ENCODE measurements at regions not wholly inside any gene's neighbourhood (a gene's known extent, or its start where the extent isn't known, plus 50 kb on each side); places are given as distances from the start of the nearest gene placed in this dataset.
"Not testable (repeated sequence)": the region's sequence is repeated elsewhere in the genome, so short reads cannot be mapped to it uniquely, and the experiment has no call there.

GRCh38 chr15:29648415-29648814 lies 173.9 kb downstream of the TJP1 start:
- DNase-seq (ENCODE audit: low read depth) = not testable (repeated sequence)

DNA sequence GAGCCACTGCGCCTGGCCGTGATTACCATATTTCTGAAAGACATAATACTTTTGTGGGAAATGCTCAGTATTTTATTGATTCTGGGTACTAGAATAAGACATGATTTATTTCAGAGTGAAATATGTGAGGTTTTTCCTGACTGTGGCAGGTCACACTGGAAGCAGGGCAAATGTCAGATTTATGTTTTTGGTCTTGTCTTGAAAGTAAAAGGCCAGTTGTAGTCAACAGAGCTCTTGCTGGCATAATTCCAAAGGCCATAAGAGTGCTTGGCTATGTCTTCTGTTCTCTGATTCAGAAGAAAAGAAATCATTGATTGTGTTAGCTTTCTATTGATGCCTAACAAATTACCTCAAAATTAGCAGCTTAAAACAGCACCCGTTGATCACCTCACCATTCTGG lies 176.4 kb downstream of the TJP1 start:
- no peak for DNase-seq (ENCODE audit: low read depth)

GRCh38 chr15:29644361-29644760 lies 177.9 kb downstream of the TJP1 start:
- not testable (repeated sequence) for DNase-seq (ENCODE audit: low read depth)

DNA sequence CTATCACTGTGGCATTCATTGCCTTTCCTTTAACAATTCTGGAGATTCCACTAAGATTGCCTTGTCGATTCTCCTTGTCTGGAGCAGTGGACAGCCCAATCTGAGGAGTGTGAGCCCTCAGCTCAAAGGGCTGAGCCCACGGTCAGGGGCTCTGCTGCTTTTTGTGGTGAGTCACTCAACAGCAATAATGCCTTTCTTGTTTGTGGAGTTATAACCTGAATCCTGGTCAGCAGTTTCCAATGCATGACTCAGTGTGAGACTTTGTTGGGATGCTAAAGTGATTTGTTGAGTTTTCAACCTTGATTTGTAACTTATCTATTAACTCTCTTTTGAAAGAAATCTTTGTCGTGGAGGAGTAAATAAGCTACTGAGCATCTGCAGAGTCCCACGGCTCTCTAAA lies 183.5 kb downstream of the TJP1 start:
- no peak for DNase-seq (ENCODE audit: low read depth)

- DNase-seq (ENCODE audit: low read depth) = no peak
These were observed 184.3 kb downstream of the TJP1 start for GRCh38 chr15:29638011-29638410.

- DNase-seq (ENCODE audit: low read depth) = no peak
These were observed 184.7 kb downstream of the TJP1 start for GRCh38 chr15:29637555-29637954.

DNA sequence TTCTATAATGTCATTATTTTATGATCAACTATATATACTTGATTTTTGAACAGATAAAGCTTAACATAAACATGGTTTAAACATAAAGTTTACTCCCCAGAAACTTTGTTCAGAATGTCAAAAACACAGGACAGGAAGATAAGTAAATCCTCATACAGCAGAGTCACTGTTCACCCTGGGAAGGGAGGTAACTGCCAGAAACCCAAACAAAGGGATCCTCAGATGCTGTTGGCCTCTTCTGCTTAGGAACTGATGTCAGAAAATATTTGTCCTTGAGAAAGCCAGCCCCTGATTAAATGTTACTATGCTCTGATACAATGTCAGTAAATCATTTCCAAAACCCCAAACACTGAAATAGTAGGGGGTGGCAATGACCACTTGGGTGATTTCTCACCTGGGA lies 185.3 kb downstream of the TJP1 start:
- no peak for DNase-seq (ENCODE audit: low read depth)

GRCh38 chr15:29636140-29636539 lies 186.1 kb downstream of the TJP1 start:
- no peak for DNase-seq (ENCODE audit: low read depth)

DNA sequence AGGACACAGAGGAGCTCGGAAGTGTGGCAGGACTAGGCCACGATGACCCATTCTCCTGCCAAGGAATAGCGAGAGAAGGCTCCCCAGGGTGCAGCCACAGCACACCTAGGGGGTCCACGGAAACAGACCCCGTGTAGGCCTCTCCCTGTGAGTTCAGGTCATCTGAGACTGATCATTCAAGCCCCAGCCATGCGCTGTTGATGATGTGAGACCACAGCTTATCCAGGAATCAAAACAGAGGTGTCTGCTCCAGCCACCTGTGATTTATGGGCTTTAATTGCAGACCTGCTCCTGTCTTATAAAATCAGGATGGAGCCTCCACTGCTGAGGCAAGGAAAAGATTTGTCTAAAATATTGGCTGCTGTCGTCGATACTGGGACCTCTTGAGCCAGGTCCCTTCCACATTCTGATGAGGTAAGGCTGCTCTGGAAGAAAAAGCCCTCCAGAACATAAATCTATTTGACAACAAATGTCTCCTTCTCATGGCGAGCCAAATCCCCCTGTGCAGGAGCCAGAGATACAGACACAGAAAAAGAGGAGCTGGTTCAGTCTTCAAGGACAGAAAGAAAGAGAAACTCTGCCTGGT lies 186.7 kb downstream of the TJP1 start:
- DNase-seq (ENCODE audit: low read depth) = no peak

DNA sequence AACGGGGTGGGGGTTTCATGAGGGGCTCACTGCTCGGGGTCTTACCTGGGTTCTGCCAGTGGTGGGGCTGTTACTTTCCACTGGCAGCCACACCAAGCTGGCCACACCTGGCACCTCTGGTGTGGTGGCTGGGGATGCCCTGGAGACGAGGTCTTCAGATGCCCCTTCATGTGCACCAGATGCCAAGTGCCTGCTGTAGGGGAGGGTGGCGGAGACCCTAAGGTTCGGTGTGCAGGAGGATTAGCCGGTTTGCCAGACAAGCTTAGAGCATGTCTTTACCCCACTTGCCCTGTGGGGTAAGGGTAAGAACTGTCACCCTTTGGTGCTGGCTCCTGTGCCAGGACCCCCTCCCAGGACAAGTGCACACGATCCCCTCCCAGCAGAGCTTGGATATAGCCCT lies 188.3 kb downstream of the TJP1 start:
- no peak for DNase-seq (ENCODE audit: low read depth)

GRCh38 chr15:29632671-29633406 lies 189.4 kb downstream of the TJP1 start:
- DNase-seq (ENCODE audit: low read depth) = no peak

DNA sequence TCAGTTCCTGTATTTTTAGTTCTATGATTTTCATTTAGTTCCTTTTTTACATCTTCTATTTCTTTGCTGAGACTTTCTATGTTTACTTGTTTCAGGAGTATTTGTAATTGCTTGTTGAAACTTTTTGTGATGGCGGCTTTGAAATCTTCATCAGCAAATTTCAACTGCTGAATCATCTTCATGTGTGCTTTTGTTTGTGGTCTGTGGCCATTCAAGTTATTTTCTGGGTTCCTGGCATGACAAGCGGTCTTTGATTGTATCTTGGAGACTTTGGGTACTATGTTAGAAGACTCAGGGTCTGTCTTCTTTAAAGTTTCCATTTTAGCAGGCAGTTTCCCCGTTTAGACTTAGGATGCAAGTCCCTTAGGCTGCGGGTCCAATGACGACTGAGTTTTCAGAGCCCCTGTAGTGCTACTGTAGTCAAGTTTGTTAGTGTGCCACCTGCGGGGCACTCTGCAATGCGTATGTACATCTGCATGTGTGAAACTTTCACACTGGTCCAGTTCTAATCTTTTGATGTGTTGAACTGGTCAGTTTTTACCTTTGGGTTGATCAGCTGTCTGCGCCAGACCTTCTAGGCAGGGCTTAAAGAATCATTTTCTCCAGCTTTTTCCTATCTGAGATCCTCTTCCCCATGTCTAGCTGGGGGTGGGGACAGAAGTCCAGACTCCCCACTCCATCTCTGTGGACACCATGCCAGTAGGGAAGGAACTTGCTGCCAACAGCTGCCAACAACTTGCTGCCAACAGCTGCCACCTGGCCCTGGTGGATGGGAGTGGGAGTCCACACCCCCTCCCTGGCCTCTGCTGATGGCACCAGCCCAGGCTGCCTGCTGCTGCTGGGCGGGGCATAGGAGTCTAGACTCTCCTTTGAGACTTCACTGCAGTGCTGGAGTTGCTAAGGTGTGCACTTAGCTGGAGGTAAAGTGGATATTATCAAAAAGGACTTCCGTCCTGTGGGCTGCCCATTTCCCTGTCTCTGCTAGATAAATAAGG lies 190.9 kb downstream of the TJP1 start:
- no peak for DNase-seq (ENCODE audit: low read depth)

- DNase-seq (ENCODE audit: low read depth) = no peak
These were observed 198.0 kb downstream of the TJP1 start for GRCh38 chr15:29624271-29624670.

- no peak for DNase-seq (ENCODE audit: low read depth)
These were observed 199.1 kb downstream of the TJP1 start for GRCh38 chr15:29623116-29623639.

GRCh38 chr15:29622637-29623036 lies 199.6 kb downstream of the TJP1 start:
- DNase-seq (ENCODE audit: low read depth) = no peak

DNA sequence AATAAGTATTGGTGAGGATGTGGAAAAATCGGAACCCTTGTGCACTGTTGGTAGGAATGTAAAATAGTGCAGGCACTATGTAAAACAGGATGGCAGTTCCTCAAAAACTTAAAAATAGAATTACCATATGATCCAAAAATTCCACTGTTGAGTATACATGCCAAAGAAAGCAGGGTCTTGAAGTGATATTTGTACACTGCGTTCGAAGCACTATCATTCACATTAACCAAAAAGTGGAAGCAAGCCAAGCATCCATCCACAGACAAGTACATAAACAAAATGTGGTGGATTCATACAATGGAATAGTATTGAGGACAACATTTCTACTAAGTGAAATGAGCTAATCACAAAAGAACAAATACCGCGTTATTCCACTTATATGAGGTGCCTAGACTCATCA lies 200.7 kb downstream of the TJP1 start:
- DNase-seq (ENCODE audit: low read depth) = no peak

- no peak for DNase-seq (ENCODE audit: low read depth)
These were observed 203.7 kb downstream of the TJP1 start for GRCh38 chr15:29618586-29618985.

DNA sequence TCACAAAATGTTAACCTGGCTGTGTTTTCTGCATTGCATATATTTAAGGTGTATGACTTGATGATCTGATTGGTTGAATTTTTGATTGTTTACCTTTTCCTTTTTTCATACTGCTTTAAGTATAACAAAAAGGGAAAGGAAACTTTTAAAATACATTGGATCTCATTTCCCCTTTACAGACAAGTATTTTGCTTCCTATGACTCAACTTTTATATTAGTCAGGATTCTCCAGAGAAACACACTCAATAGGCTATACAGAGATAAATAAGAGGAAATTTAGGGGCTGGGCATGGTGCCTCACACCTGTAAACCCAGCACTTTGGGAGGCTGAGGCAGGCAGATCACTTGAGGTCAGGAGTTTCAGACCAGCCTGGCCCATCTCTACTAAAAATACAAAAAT lies 205.8 kb downstream of the TJP1 start:
- no peak for DNase-seq (ENCODE audit: low read depth)

GRCh38 chr15:29615791-29616190 lies 206.5 kb downstream of the TJP1 start:
- DNase-seq (ENCODE audit: low read depth) = no peak

- no peak for DNase-seq (ENCODE audit: low read depth)
These were observed 208.3 kb downstream of the TJP1 start for GRCh38 chr15:29613951-29614382.

- DNase-seq (ENCODE audit: low read depth) = no peak
These were observed 209.6 kb downstream of the TJP1 start for GRCh38 chr15:29612701-29613100.

DNA sequence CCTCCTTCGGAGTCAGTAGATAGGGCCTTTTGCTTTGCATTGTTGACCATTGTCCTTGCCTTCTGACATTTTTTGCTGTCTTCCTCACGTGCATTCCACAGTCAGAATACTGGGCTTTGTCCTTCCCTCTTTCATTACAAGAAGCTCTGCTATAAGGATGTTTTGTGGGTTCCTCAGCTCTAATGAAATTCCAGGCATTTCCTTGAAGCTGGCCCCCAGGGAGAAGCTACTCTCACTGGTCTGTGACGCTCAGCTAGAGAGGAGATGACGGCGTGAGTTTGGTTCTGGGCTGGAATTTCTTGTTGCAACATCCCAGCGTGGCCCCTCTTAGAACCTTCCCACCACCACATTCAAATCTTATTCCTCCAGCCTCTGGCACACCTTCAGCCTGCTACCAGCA lies 210.2 kb downstream of the TJP1 start:
- DNase-seq (ENCODE audit: low read depth) = no peak

GRCh38 chr15:29611057-29611456 lies 211.2 kb downstream of the TJP1 start:
- DNase-seq (ENCODE audit: low read depth) = no peak

Measured in CMK (cell line).